IPS-20b (cell line): ENCODE measurements at regions not wholly inside any gene's neighbourhood (a gene's known extent, or its start where the extent isn't known, plus 50 kb on each side); places are given as distances from the start of the nearest gene placed in this dataset.
"Not testable (repeated sequence)": the region's sequence is repeated elsewhere in the genome, so short reads cannot be mapped to it uniquely, and the experiment has no call there.

Source experiments
- H3K27ac ChIP-seq: one replicate; pipeline ENCODE4 v1.5.1; 2013; ENCODE audit warnings: low read length
- H3K27me3 ChIP-seq: 2 replicates; pipeline ENCODE4 v1.6.1; 2013; ENCODE audit warnings: mild to moderate bottlenecking, low read length, inconsistent platforms; ENCODE audit not compliant: insufficient read depth
- H3K36me3 ChIP-seq: 2 replicates; pipeline ENCODE4 v1.6.1; 2013; ENCODE audit warnings: low read depth, mild to moderate bottlenecking, inconsistent platforms, low read length, moderate library complexity; ENCODE audit not compliant: insufficient read depth
- H3K4me1 ChIP-seq: 2 replicates; pipeline ENCODE4 v1.6.1; 2013; ENCODE audit warnings: mild to moderate bottlenecking, control low read depth, inconsistent platforms, low read length, moderate library complexity; ENCODE audit not compliant: insufficient read depth
- H3K4me3 ChIP-seq: 2 replicates; pipeline ENCODE4 v1.5.1; 2013; ENCODE audit warnings: mild to moderate bottlenecking, low read length, inconsistent platforms
- H3K9ac ChIP-seq: 2 replicates; pipeline ENCODE4 v1.6.1; 2013; ENCODE audit warnings: low read depth, mild to moderate bottlenecking, inconsistent platforms, low read length, moderate library complexity
- H3K9me3 ChIP-seq: 2 replicates; pipeline ENCODE4 v1.6.1; 2013; ENCODE audit warnings: mild to moderate bottlenecking, low read depth, low read length, inconsistent platforms; ENCODE audit not compliant: insufficient read depth

- no peak overlapping the region for H3K9ac ChIP-seq
- H3K36me3 ChIP-seq, result no peaks in the 10 kb centered on the region
- H3K27ac ChIP-seq, result no peak overlapping the region
- no peaks in the 10 kb centered on the region for H3K27me3 ChIP-seq
- 0 out of 2 replicates have a peak, but pooled peaks cover 4% of the 10 kb centered on the region for H3K4me1 ChIP-seq
- no peaks in the 10 kb centered on the region for H3K9me3 ChIP-seq
- no peak overlapping the region for H3K4me3 ChIP-seq
Observed at GRCh38 chr18:51478908-51479307, 281.4 kb upstream of the MEX3C start.

GRCh38 chr18:51479736-51480135 lies 282.3 kb upstream of the MEX3C start:
- Histone ChIP-seq H3K27ac (no peak overlapping the region), H3K4me3 (no peak overlapping the region), H3K4me1 (0 out of 2 replicates have a peak, but pooled peaks cover 3% of the 10 kb centered on the region), H3K36me3 (no peaks in the 10 kb centered on the region), H3K9me3 (no peaks in the 10 kb centered on the region), H3K27me3 (no peaks in the 10 kb centered on the region), H3K9ac (no peak overlapping the region)

GRCh38 chr18:51480407-51481261 lies 283.2 kb upstream of the MEX3C start:
- Histone ChIP-seq H3K9me3 (no peaks in the 10 kb centered on the region), H3K4me3 (no peak overlapping the region), H3K27ac (no peak overlapping the region), H3K27me3 (no peaks in the 10 kb centered on the region), H3K36me3 (no peaks in the 10 kb centered on the region), H3K4me1 (0 out of 2 replicates have a peak, but pooled peaks cover 3% of the 10 kb centered on the region), H3K9ac (no peak overlapping the region)

- Histone ChIP-seq H3K9me3 (no peaks in the 10 kb centered on the region), H3K27me3 (no peaks in the 10 kb centered on the region), H3K9ac (no peak overlapping the region), H3K27ac (no peak overlapping the region), H3K36me3 (no peaks in the 10 kb centered on the region), H3K4me1 (peaks cover 5% of the 10 kb centered on the region; the same call in 1 of the 2 replicates), H3K4me3 (no peak overlapping the region)
Observed at GRCh38 chr18:51486735-51487366, 289.4 kb upstream of the MEX3C start.

GRCh38 chr18:51490417-51490816 lies 292.9 kb upstream of the MEX3C start:
- Histone ChIP-seq H3K9ac (no peak overlapping the region), H3K4me3 (no peak overlapping the region), H3K4me1 (peaks cover 2% of the 10 kb centered on the region; the same call in 1 of the 2 replicates), H3K36me3 (no peaks in the 10 kb centered on the region), H3K27ac (no peak overlapping the region), H3K27me3 (no peaks in the 10 kb centered on the region), H3K9me3 (no peaks in the 10 kb centered on the region)

- no peaks in the 10 kb centered on the region for H3K36me3 ChIP-seq
- H3K4me1 ChIP-seq, result peaks cover 2% of the 10 kb centered on the region; the same call in 1 of the 2 replicates
- H3K27me3 ChIP-seq, result no peaks in the 10 kb centered on the region
- no peak overlapping the region for H3K9ac ChIP-seq
- H3K9me3 ChIP-seq, result no peaks in the 10 kb centered on the region
- H3K4me3 ChIP-seq, result no peak overlapping the region
- H3K27ac ChIP-seq, result no peak overlapping the region
Observed at GRCh38 chr18:51490860-51491259, 293.4 kb upstream of the MEX3C start.

GRCh38 chr18:51491678-51492372 lies 294.3 kb upstream of the MEX3C start:
- Histone ChIP-seq H3K9me3 (no peaks in the 10 kb centered on the region), H3K27me3 (no peaks in the 10 kb centered on the region), H3K36me3 (no peaks in the 10 kb centered on the region), H3K9ac (no peak overlapping the region), H3K4me1 (peaks cover 2% of the 10 kb centered on the region; the same call in 1 of the 2 replicates), H3K27ac (no peak overlapping the region), H3K4me3 (no peak overlapping the region)

- Histone ChIP-seq H3K27ac (no peak overlapping the region), H3K9me3 (no peaks in the 10 kb centered on the region), H3K9ac (no peak overlapping the region), H3K4me1 (no peaks in the 10 kb centered on the region), H3K4me3 (no peak overlapping the region), H3K36me3 (no peaks in the 10 kb centered on the region), H3K27me3 (no peaks in the 10 kb centered on the region)
Observed at GRCh38 chr18:51498085-51498855, 300.8 kb upstream of the MEX3C start.

- Histone ChIP-seq H3K9ac (no peak overlapping the region), H3K27ac (no peak overlapping the region), H3K9me3 (peaks cover 15% of the 10 kb centered on the region), H3K36me3 (no peaks in the 10 kb centered on the region), H3K4me3 (no peak overlapping the region), H3K4me1 (no peaks in the 10 kb centered on the region), H3K27me3 (no peaks in the 10 kb centered on the region)
Observed at GRCh38 chr18:51503351-51503750, 305.9 kb upstream of the MEX3C start.

GRCh38 chr18:51506811-51507210 lies 309.3 kb upstream of the MEX3C start:
- no peak overlapping the region for H3K27ac ChIP-seq
- H3K27me3 ChIP-seq, result no peaks in the 10 kb centered on the region
- no peak overlapping the region for H3K9ac ChIP-seq
- H3K36me3 ChIP-seq, result no peaks in the 10 kb centered on the region
- H3K4me3 ChIP-seq, result no peak overlapping the region
- H3K9me3 ChIP-seq, result peaks cover 31% of the 10 kb centered on the region
- H3K4me1 ChIP-seq, result no peaks in the 10 kb centered on the region

- H3K4me1 ChIP-seq, H3K36me3 ChIP-seq, H3K27me3 ChIP-seq, H3K9ac ChIP-seq, H3K4me3 ChIP-seq, H3K27ac ChIP-seq: not testable (repeated sequence)
- H3K9me3 ChIP-seq, result peaks cover 31% of the 10 kb centered on the region
Observed at GRCh38 chr18:51508410-51508809, 310.9 kb upstream of the MEX3C start.
